ENCODE measurements at regions not wholly inside any gene's neighbourhood (a gene's known extent, or its start where the extent isn't known, plus 50 kb on each side); places are given as distances from the start of the nearest gene placed in this dataset.

GRCh38 chr6:140393665-140394540 is 1019.5 kb upstream of the CITED2 start:
- ATAC-seq (ENCODE audit: low read depth) (no peak), DNase-seq (ENCODE audit: low spot score) (no peak)
- H3K36me3 ChIP-seq (ENCODE audit: low read depth), result no peaks in the 10 kb centered on the region
- no peaks in the 10 kb centered on the region for H3K27me3 ChIP-seq (ENCODE audit: insufficient read depth, poor library complexity, severe bottlenecking)
- no peak overlapping the region for H3K4me3 ChIP-seq (ENCODE audit: severe bottlenecking)
- no peaks in the 10 kb centered on the region for H3K4me1 ChIP-seq (ENCODE audit: insufficient read depth, poor library complexity, severe bottlenecking)
- H3K27ac ChIP-seq (ENCODE audit: poor library complexity, severe bottlenecking), result no peak overlapping the region
- no peaks in the 10 kb centered on the region for H3K9me3 ChIP-seq (ENCODE audit: severe bottlenecking)
- TF ChIP-seq, protein P1, sequence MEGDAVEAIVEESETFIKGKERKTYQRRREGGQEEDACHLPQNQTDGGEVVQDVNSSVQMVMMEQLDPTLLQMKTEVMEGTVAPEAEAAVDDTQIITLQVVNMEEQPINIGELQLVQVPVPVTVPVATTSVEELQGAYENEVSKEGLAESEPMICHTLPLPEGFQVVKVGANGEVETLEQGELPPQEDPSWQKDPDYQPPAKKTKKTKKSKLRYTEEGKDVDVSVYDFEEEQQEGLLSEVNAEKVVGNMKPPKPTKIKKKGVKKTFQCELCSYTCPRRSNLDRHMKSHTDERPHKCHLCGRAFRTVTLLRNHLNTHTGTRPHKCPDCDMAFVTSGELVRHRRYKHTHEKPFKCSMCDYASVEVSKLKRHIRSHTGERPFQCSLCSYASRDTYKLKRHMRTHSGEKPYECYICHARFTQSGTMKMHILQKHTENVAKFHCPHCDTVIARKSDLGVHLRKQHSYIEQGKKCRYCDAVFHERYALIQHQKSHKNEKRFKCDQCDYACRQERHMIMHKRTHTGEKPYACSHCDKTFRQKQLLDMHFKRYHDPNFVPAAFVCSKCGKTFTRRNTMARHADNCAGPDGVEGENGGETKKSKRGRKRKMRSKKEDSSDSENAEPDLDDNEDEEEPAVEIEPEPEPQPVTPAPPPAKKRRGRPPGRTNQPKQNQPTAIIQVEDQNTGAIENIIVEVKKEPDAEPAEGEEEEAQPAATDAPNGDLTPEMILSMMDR (IDR thresholded peaks at IDR 0.05; ENCODE audit: poor library complexity, severe bottlenecking), result no peak

DNA sequence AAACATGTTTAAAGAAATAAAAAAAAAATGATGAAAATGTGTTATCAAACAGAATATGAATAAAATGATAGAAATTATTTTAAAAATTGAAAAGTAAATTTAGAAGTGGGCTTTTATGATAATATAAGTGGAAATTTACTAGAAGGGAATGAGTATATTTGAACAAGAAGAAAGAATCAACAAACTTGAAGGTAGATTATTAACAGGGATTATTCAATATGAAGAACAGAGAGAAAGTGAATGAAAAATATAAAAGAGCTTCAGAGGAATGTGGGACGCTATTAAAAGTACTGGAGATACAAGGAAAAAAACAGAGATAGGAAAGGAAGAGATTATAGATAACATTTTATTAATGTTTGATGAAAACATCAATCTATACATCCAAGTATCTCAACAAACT is 1014.4 kb upstream of the CITED2 start:
- DNase-seq (ENCODE audit: low spot score), result no peak
- Histone ChIP-seq H3K36me3 (ENCODE audit: low read depth) (no peaks in the 10 kb centered on the region), H3K9me3 (ENCODE audit: severe bottlenecking) (no peaks in the 10 kb centered on the region), H3K4me1 (ENCODE audit: insufficient read depth, poor library complexity, severe bottlenecking) (no peaks in the 10 kb centered on the region), H3K27me3 (ENCODE audit: insufficient read depth, poor library complexity, severe bottlenecking) (no peaks in the 10 kb centered on the region), H3K4me3 (ENCODE audit: severe bottlenecking) (no peak overlapping the region), H3K27ac (ENCODE audit: poor library complexity, severe bottlenecking) (no peak overlapping the region)
- TF ChIP-seq, protein P1 (IDR thresholded peaks at IDR 0.05; ENCODE audit: poor library complexity, severe bottlenecking), result no peak
- ATAC-seq (ENCODE audit: low read depth), result no peak

- DNase-seq (ENCODE audit: low spot score) (no peak), ATAC-seq (ENCODE audit: low read depth) (no peak)
- no peak overlapping the region for H3K4me3 ChIP-seq (ENCODE audit: severe bottlenecking)
- no peaks in the 10 kb centered on the region for H3K27me3 ChIP-seq (ENCODE audit: insufficient read depth, poor library complexity, severe bottlenecking)
- H3K27ac ChIP-seq (ENCODE audit: poor library complexity, severe bottlenecking), result no peak overlapping the region
- H3K4me1 ChIP-seq (ENCODE audit: insufficient read depth, poor library complexity, severe bottlenecking), result no peaks in the 10 kb centered on the region
- H3K36me3 ChIP-seq (ENCODE audit: low read depth), result no peaks in the 10 kb centered on the region
- TF ChIP-seq, protein P1 (IDR thresholded peaks at IDR 0.05; ENCODE audit: poor library complexity, severe bottlenecking), result no peak
- no peaks in the 10 kb centered on the region for H3K9me3 ChIP-seq (ENCODE audit: severe bottlenecking)
Measured at GRCh38 chr6:140388192-140388802, 1013.8 kb upstream of the CITED2 start.

DNA sequence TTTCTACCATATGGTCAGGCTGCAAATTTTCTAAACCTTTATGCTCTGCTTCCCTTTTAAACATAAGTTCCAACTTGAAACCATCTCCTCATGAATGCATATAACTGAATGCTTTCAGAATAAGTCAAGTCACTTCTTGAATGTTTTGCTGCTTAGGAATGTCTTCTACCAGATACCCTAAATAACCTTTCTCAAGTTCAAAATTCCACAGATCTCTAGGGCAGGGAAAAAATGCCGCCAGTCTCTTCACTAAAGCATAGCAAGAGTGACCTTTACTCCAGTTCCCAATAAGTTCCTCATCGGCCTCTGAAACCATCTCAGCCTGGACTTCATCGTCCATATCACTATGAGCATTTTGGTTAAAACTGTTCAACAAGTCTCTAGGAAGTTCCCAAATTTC is 1011.2 kb upstream of the CITED2 start:
- Histone ChIP-seq H3K9me3 (ENCODE audit: severe bottlenecking) (no peaks in the 10 kb centered on the region), H3K27me3 (ENCODE audit: insufficient read depth, poor library complexity, severe bottlenecking) (no peaks in the 10 kb centered on the region), H3K36me3 (ENCODE audit: low read depth) (no peaks in the 10 kb centered on the region), H3K4me3 (ENCODE audit: severe bottlenecking) (no peak overlapping the region), H3K4me1 (ENCODE audit: insufficient read depth, poor library complexity, severe bottlenecking) (peaks cover 6% of the 10 kb centered on the region), H3K27ac (ENCODE audit: poor library complexity, severe bottlenecking) (no peak overlapping the region)
- DNase-seq (ENCODE audit: low spot score), result no peak
- TF ChIP-seq, protein P1 (IDR thresholded peaks at IDR 0.05; ENCODE audit: poor library complexity, severe bottlenecking), result no peak
- ATAC-seq (ENCODE audit: low read depth), result no peak

DNA sequence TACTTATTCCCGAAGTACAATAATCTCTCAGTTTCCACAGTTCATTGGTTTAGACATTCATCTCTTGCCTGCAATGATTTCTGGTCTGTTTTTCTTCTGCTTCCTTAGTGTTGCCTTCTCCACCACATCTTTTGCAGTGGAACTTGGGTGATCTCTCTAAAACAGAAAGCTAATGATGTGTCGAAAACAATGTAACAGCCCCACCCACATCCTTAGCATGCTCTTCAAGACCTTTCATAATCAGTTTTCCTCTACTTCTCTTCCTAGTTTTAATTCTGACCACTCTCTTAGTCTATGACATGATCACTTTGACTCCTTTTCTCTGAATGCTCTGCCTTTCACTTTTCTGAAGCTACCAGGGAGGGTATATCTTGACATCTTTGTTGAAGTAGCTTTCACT is 1007.9 kb upstream of the CITED2 start:
- H3K4me1 ChIP-seq (ENCODE audit: insufficient read depth, poor library complexity, severe bottlenecking), result peaks cover 12% of the 10 kb centered on the region
- TF ChIP-seq, protein P1 (IDR thresholded peaks at IDR 0.05; ENCODE audit: poor library complexity, severe bottlenecking), result no peak
- no peaks in the 10 kb centered on the region for H3K36me3 ChIP-seq (ENCODE audit: low read depth)
- H3K27ac ChIP-seq (ENCODE audit: poor library complexity, severe bottlenecking), result no peak overlapping the region
- DNase-seq (ENCODE audit: low spot score) (no peak), ATAC-seq (ENCODE audit: low read depth) (no peak)
- H3K9me3 ChIP-seq (ENCODE audit: severe bottlenecking), result no peaks in the 10 kb centered on the region
- no peak overlapping the region for H3K4me3 ChIP-seq (ENCODE audit: severe bottlenecking)
- no peaks in the 10 kb centered on the region for H3K27me3 ChIP-seq (ENCODE audit: insufficient read depth, poor library complexity, severe bottlenecking)

Data from RWPE2 (cell line).